ENCODE measurements at regions not wholly inside any gene's neighbourhood (a gene's known extent, or its start where the extent isn't known, plus 50 kb on each side); places are given as distances from the start of the nearest gene placed in this dataset.
"Not testable (repeated sequence)": the region's sequence is repeated elsewhere in the genome, so short reads cannot be mapped to it uniquely, and the experiment has no call there.

GRCh38 chr18:14698006-14698405 is 50.0 kb upstream of the ANKRD30B start:
- H3K9me3 ChIP-seq; intact Hi-C loops (cut with DNase I); H3K36me3 ChIP-seq; H3K4me3 ChIP-seq; FAIRE-seq; DNase-seq; H3K27me3 ChIP-seq; H3K4me1 ChIP-seq; ATAC-seq; H3K27ac ChIP-seq: not testable (repeated sequence)
- WGBS, 2 donors: 53 to 58% methylated on average over 2 of the region's 2 CpGs
